Activated gamma-delta T cell (primary cell): ENCODE measurements at regions not wholly inside any gene's neighbourhood (a gene's known extent, or its start where the extent isn't known, plus 50 kb on each side); places are given as distances from the start of the nearest gene placed in this dataset.
"Not testable (repeated sequence)": the region's sequence is repeated elsewhere in the genome, so short reads cannot be mapped to it uniquely, and the experiment has no call there.

Experiments
- DNase-seq: peaks from one replicate; lab custom pipeline; 2025; lab: John Stamatoyannopoulos, UW

DNA sequence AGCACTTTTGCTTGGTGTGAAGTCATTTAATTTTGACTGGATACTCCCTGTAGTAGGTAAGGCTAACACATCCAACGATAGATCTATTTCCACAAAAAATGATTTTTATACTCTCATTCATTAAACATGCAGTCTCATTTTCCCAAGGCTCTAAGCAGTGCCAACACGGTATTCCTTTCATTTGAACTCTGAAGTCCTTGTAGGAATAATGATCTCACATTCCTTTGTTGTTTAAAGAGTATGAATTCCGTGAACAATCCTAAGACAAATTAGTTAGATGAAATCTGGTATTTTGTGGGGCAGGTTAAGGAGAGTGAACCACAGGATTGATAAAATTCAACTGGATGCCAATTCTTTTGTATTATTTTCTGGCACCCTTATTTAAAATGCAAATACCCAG is 66.6 kb downstream of the LACC1 start:
- no peak for DNase-seq

DNA sequence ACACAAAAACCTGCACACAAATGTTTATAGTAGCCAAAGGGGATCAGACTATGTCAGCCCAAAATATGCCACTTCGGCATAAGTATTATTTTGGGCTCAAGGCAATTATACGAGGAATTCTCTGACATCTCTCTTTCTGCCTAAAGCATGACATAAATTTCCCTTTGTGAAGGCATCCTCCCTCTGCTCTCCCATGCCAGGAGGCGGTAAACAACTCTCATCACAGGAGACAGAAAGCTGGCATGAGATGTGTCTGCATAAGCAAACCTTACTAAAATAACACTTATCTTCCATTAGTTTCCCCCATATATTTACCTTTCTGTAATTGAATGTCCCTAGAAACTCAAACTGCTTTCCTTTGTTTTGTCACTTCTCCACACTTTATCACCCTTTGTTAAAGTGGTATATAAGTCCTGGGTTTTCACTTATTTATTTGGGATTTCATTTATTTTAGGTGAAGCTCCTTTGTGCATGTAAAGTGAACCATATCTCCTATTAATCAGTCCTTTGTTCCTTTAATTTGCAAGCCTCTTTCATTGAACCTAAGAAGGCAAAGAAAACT is 68.3 kb downstream of the LACC1 start:
- DNase-seq = no peak

DNA sequence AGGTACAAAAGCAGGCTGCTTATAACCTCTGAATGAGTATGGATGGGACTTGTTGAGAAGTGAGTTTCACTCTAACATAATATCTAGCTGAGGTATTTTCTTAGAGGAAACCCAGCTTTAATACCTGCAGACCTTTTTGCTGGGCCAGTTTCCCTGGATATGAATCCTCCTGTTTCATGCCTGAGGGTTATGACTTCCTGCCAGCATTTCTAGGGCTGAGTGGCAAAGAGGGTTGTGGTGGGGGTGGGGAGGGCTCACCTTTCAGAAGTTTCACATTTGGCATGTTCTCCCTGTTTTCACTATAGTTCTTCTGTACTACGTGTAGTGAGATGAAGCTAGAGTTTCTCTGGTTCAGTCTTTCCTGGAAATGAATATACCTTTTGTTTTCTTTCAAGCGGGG is 73.7 kb downstream of the LACC1 start:
- no peak for DNase-seq

DNA sequence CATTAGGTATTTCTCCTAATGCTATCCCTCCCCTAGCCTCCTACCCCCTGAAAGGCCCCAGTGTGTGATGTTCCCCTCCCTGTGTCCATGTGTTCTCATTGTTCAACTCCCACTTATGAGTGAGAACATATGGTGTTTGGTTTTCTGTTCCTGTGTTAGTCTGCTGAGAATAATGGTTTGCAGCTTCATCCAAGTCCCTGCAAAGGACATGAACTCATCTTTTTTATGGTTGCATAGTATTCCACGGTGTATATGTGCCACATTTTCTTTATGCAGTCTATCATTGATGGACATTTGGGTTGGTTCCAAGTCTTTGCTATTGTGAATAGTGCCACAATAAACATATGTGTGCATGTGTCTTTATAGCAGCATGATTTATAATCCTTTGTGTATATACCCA is 77.3 kb downstream of the LACC1 start:
- DNase-seq = not testable (repeated sequence)

DNA sequence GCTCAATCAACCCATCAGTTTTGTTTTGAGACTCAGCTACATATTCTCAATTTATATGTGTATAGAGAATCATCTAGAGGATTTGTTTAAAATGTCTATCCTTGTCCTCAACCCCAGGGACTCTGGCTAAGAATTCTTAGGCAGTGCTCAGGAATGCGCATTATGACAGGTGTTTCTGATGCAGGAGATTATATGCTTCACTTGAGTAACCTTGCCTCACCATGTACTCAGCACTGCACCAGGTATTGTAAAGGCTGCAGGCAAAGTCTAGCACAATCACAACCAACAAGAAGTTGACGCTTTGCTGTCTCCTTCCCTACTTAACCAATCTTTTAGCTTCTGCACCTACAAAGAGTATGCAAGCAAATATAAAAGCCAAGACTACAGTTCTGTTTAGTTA is 79.6 kb downstream of the LACC1 start:
- DNase-seq = no peak

DNA sequence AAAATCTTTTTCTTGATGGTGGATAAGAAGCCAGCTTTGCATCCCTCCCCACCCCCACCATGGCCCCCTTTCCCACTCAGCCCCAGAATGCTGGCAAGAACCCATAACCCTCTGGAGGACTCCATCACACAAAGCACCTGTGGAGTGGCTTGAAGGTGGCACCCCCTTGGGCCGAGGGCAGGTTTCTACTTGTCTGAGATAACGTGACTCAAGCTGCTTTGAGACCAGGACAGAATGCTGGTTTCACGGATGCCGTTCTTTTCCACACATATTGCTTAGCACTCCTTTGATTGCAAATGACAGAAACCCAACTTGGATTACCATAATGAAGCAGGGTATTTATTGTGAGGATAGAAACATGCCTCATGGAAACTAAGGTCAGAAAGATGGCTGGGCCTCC is 82.2 kb downstream of the LACC1 start:
- DNase-seq = no peak

DNA sequence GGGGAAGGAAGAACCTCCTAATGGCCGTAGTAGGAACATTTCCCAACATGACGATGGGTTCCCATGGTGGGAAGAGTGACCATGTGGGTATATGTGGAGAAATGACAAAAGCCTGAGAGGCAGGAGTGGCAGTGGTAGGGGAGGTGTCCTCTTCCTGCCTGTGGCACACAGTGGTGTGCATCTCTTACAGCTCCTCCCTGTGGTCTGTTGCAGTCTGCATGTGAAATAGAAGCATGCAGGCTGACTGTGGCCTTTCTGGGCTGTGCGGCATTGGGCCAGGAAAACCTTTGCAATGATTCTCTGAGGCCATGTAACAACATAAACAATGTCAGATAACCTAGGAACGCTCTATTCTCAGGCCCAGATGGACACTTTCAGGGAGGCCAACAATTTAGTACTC is 84.0 kb downstream of the LACC1 start:
- DNase-seq = no peak

DNA sequence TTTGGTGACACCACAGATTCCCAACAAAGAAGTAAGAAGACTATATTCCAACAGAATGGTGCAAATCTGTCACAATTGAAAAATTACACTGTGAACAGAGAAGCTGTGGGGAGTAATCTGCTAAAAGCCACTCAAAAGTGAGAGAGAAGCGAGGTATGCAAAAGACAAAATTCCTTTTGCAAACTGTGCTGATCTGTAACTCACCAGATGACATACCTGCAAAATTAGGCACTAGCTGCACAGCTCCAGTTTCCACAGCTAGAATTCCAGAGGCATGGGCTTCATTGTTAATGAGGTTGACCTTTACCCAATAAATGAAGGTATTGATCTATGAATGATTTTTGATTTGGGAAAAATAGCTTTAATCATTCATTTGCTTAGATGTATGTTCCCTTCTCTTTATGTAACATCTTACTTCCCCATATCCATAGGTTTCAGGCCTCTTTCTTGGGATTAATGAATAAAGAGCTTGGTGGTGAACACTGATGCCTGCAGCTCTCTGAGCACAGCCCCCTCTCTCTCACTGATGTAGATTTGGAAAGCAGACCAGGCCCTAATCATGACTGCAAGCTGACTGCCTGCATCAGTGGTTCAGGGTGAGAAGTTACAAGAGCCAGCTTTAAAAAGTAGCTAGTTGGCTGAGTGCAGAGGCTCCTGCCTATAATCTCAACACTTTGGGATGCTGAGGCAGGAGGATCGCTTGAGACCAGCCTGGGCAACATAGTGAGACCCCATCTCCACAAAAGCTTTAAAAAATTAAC is 85.2 kb downstream of the LACC1 start:
- no peak for DNase-seq

DNA sequence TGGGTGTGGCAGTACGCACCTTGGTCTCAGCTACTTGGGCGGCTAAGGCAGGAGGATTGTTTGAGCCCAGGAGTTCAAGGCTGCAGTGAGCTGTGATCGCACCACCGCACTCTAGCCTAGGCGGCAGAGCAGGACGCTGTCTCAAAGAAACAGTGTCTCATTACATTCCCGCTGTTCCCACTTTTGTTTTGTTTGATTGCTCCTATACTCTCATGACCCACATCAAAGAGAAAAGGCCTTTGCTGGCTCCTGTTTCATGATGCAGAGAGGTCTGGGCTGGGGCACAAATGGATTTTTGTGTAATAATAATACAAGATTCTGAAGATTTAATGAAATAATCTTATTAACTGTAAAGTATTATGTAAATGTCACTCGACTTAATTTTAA is 85.7 kb downstream of the LACC1 start:
- no peak for DNase-seq

DNA sequence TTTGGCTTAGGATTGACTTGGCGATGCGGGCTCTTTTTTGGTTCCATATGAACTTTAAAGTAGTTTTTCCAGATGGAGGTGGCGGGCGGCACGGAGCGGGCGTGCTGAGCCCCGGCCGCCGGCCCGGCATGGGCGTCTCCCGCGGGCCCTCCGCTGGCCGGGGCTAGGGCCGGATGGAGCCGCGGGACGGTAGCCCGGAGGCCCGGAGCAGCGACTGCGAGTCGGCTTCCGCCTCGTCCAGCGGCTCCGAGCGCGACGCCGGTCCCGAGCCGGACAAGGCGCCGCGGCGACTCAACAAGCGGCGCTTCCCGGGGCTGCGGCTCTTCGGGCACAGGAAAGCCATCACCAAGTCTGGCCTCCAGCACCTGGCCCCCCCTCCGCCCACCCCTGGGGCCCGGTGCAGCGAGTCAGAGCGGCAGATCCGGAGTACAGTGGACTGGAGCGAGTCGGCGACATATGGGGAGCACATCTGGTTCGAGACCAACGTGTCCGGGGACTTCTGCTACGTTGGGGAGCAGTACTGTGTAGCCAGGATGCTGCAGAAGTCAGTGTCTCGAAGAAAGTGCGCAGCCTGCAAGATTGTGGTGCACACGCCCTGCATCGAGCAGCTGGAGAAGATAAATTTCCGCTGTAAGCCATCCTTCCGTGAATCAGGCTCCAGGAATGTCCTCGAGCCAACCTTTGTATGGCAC is 88.7 kb downstream of the LACC1 start:
- DNase-seq = not testable (repeated sequence)

DNA sequence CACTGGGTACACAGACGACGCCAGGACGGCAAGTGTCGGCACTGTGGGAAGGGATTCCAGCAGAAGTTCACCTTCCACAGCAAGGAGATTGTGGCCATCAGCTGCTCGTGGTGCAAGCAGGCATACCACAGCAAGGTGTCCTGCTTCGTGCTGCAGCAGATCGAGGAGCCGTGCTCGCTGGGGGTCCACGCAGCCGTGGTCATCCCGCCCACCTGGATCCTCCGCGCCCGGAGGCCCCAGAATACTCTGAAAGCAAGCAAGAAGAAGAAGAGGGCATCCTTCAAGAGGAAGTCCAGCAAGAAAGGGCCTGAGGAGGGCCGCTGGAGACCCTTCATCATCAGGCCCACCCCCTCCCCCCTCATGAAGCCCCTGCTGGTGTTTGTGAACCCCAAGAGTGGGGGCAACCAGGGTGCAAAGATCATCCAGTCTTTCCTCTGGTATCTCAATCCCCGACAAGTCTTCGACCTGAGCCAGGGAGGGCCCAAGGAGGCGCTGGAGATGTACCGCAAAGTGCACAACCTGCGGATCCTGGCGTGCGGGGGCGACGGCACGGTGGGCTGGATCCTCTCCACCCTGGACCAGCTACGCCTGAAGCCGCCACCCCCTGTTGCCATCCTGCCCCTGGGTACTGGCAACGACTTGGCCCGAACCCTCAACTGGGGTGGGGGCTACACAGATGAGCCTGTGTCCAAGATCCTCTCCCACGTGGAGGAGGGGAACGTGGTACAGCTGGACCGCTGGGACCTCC is 89.4 kb downstream of the LACC1 start:
- not testable (repeated sequence) for DNase-seq

DNA sequence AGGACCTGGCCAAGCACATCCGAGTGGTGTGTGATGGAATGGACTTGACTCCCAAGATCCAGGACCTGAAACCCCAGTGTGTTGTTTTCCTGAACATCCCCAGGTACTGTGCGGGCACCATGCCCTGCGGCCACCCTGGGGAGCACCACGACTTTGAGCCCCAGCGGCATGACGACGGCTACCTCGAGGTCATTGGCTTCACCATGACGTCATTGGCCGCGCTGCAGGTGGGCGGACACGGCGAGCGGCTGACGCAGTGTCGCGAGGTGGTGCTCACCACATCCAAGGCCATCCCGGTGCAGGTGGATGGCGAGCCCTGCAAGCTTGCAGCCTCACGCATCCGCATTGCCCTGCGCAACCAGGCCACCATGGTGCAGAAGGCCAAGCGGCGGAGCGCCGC is 90.2 kb downstream of the LACC1 start:
- not testable (repeated sequence) for DNase-seq

DNA sequence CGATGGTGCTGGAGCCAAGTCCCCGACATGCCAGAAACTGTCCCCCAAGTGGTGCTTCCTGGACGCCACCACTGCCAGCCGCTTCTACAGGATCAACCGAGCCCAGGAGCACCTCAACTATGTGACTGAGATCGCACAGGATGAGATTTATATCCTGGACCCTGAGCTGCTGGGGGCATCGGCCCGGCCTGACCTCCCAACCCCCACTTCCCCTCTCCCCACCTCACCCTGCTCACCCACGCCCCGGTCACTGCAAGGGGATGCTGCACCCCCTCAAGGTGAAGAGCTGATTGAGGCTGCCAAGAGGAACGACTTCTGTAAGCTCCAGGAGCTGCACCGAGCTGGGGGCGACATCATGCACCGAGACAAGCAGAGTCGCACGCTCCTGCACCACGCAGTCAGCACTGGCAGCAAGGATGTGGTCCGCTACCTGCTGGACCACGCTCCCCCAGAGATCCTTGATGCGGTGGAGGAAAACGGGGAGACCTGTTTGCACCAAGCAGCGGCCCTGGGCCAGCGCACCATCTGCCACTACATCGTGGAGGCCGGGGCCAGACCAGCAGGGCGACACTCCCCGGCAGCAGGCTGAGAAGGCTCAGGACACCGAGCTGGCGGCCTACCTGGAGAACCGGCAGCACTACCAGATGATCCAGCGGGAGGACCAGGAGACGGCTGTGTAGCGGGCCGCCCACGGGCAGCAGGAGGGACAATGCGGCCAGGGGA is 91.0 kb downstream of the LACC1 start:
- not testable (repeated sequence) for DNase-seq

DNA sequence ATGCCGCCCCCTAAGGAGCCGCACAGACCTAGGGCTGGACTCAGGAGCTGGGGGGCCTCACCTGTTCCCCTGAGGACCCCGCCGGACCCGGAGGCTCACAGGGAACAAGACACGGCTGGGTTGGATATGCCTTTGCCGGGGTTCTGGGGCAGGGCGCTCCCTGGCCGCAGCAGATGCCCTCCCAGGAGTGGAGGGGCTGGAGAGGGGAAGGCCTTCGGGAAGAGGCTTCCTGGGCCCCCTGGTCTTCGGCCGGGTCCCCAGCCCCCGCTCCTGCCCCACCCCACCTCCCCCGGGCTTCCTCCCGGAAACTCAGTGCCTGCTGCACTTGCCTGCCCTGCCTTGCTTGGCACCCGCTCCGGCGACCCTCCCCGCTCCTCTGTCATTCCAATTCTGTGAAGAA is 91.6 kb downstream of the LACC1 start:
- DNase-seq = not testable (repeated sequence)

DNA sequence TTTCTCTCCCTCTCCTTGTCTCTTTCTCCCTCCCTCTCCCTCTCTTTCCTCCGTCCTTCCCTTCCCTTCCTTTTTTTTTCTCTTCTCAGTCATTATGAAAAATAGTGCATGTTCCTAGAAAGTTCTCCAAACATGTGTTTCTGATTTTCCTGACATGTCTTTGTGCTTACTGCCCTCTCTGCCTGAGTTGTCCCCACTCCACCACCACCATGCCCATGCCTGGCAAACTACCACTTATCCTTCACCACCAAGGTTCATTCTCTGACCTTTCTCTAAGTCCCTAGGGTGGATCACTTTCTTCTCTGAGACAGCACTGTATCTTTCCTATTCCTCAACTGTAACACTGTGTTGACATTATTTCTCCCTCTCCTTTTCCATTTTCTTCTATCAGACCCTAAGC is 98.2 kb downstream of the LACC1 start:
- no peak for DNase-seq

DNA sequence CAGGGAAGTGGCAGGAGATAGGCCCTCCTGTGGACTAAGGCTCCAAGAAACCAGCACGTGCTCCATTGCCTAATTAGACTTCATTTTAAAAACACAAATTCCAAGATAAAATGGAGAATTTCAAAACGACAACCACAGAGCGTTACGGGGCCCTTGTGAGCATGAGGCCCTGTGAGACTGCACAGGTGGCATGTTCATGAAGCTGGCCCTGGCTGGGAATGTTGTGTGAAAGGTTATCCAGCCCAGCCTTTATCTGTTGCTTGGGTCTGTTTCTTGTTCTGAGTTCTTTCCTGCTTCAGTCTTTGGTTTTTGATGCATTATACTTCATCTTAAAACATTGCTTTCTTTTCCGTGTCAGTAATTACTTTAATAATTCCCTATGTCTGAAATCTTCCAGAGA is 99.0 kb downstream of the LACC1 start:
- DNase-seq = no peak

DNA sequence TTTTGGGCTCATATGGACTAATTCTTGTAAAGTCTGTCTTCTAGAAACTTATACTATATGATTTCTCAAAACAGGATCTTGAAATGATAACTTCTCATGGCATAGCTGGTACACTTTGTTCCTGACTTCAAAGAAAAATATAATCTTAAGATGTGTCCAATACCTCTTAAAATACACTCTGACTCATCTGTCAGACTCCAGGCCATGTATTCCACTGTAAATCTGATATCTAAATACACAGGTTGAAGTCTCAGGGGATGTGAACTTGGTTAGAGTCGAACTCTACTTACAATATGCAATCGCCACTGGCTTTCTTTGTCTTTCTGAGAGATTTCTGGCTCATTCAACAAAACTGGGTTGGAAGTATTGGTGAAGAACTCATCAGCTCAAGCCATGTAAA is 99.8 kb downstream of the LACC1 start:
- no peak for DNase-seq

DNA sequence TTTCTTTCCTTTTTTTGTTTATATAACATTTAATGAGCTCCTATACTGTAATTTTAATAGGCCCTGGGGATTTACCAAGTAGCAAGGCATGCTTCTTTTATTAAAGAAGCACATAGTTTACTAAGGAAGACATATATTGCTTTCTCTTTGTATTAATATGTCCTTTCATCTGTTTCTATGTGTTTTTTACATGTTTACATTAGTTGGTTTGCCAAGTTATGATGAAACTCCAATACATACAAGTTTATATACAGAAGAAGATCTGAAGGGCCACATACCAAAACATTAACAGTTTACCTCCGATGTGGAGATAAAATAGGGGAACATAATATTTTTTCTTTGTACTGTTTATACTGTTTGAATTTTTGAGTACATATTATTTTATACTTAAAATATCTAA is 100.9 kb downstream of the LACC1 start:
- no peak for DNase-seq

DNA sequence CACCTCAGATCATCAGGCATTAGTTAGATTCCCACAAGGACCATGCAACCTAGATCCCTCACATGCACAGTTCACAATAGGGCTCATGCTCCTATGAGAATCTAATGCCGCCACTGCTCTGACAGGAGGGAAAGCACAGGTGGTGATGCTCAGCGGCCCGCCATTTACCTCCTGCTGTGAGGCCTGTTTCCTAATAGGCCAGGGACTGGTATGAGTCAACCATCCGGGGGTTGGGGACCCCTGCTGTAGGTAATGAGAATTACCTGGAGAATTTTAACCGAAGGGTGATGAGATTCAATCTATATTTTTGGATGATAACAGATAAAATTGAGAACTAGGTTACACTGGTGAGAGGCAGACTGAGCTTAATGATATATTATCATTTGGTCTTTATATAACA is 101.4 kb downstream of the LACC1 start:
- no peak for DNase-seq

DNA sequence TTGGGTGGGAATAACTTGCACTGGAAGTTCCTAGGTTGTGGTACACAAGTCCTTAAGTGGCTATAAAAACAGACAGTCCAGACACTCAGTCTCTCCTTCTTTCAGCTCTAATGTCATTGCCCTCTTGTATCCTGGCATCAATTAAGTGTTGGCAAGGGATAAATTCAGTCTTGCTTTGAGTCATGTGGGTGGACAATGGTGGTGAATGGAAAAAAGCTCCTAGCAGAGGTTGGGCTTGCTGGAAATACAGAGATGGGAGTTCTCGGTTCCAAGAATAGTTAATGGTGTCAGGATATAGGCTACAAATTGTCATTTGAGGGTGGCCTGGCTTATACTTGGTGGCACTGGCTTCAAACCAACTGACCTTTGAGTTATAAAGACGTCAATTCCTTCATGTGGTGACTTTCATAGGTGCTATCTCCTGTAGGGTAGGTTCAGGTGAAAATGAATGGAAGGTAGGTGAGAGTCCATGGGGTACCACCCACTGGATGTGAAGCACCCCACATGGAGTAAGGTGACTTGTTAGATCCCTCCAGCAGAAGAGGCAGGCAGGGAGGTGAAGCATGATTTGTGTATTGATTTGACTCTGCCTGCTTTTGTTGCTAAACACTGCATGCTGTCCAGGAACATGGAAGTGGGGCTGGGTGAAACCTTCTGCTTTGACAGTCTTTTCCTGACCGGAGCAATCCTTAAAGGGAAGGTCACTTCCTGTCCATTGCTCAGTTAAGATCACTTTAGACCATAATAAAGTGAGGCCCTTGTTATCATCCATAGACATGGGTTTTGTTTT is 102.0 kb downstream of the LACC1 start:
- DNase-seq = no peak

DNA sequence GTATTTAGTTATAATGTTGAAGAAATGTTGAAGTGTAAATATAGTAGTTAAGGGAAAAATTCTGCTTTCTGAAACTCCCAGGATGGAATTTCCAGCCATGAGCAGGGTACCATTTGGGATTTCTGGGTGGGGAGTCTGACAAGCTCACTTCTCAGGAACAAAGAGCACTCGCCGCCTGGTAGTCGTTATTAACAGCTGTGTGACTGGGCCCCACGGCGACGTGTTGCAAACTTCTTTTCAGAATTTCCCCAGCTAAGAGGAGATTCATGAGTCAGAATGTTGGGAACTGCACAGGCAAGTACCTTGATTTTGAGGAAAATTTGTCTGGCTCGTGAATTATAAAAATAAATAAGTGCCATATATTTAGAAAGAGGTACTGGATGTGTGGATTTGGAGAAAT is 103.7 kb downstream of the LACC1 start:
- DNase-seq = no peak
